ENCODE measurements at regions not wholly inside any gene's neighbourhood (a gene's known extent, or its start where the extent isn't known, plus 50 kb on each side); places are given as distances from the start of the nearest gene placed in this dataset.
A peak's percentile ranks its signal among the peaks of the same experiment; 100 is the strongest.

DNA sequence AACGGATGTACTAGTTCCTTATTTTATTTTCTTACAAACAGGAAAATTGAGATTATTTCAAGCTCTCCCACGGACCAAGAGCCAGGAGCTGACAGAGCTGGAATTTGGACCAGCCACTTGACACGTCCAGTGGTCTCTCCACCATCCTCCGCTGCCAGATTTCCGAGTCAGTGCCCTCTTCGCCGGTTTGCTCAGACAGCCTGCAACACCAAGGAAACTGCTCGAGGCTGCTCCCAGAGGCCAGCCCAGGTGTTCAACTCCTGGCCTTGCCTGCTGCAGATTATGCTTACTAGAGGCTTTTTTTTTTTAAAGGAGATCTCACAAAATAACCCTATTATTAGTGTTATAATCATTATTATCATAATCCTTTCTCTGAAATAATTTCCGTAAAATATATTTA is 779.8 kb downstream of the RNF144A start:
- Histone ChIP-seq H3K9ac (no peak overlapping the region), H4K20me1 (no peaks in the 10 kb centered on the region), H3K4me1 (peaks cover 10 to 27% (median 16%) of the 10 kb centered on the region in 10 experiments), H3K36me3 (no peaks in the 10 kb centered on the region), H3K27me3 (no peaks in the 10 kb centered on the region), H3K4me2 (no peak overlapping the region), H3K4me3 (no peak overlapping the region), H3K9me3 (replicated peaks in 1 of 11) (no peaks in the 10 kb centered on the region), H3K27ac (no peak overlapping the region)
- TF ChIP-seq Cebpa-rat (IDR thresholded peaks at IDR 0.05), result no peak

DNA sequence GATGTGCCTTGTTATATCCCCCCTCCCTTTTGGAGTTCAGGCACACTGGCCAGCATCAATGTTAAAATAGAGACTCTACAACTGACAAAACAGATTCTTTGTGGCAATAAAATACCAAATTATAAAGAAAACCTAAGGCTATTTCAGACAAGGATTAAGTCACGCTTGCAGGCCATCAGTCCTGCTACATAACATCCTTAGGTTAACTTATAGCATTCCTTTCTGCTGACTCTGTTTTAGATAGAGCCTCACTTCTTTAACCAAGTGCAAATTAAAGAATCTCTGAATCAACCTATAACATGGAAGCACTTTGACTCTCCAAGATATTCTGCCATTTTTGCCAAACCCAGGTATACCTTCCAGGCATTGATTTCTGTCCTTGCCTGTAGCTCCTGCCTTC is 784.6 kb downstream of the RNF144A start:
- no peak for TF ChIP-seq Cebpa-rat (IDR thresholded peaks at IDR 0.05)
- Histone ChIP-seq H3K27ac (no peak overlapping the region), H3K36me3 (no peaks in the 10 kb centered on the region), H3K4me2 (no peak overlapping the region), H4K20me1 (no peaks in the 10 kb centered on the region), H3K9me3 (replicated peaks in 1 of 11) (no peaks in the 10 kb centered on the region), H3K4me3 (no peak overlapping the region), H3K4me1 (no peaks in the 10 kb centered on the region; a peak in 1 of 20 replicates), H3K27me3 (no peaks in the 10 kb centered on the region), H3K9ac (no peak overlapping the region)

DNA sequence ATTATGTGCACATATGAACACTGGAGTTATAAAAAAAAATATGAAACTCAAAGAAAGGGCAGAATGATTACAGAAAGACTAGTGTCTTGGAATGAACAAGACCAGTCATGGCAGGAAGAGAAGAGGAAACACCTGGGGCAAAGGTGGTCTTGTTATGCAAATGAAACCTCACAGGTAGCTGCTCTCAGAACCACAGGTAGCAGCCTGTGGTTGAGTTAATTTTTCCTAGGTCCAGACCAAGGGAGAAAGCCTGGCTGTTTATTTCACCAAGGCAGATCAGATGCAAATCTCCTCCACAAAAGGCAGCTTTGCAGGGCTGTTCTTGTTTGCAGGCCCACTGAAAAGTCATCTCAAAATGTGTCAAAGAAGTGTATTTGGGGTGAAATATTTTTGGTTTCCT is 785.8 kb downstream of the RNF144A start:
- H3K27ac ChIP-seq, result no peak overlapping the region
- H3K4me3 ChIP-seq, result no peak overlapping the region
- H4K20me1 ChIP-seq, result no peaks in the 10 kb centered on the region
- no peaks in the 10 kb centered on the region for H3K9me3 ChIP-seq (replicated peaks in 1 of 11)
- H3K4me1 ChIP-seq, result no peaks in the 10 kb centered on the region; a peak in 1 of 20 replicates
- H3K9ac ChIP-seq, result no peak overlapping the region
- TF ChIP-seq Cebpa-rat (IDR thresholded peaks at IDR 0.05), result no peak
- no peaks in the 10 kb centered on the region for H3K27me3 ChIP-seq
- no peaks in the 10 kb centered on the region for H3K36me3 ChIP-seq
- H3K4me2 ChIP-seq, result no peak overlapping the region

DNA sequence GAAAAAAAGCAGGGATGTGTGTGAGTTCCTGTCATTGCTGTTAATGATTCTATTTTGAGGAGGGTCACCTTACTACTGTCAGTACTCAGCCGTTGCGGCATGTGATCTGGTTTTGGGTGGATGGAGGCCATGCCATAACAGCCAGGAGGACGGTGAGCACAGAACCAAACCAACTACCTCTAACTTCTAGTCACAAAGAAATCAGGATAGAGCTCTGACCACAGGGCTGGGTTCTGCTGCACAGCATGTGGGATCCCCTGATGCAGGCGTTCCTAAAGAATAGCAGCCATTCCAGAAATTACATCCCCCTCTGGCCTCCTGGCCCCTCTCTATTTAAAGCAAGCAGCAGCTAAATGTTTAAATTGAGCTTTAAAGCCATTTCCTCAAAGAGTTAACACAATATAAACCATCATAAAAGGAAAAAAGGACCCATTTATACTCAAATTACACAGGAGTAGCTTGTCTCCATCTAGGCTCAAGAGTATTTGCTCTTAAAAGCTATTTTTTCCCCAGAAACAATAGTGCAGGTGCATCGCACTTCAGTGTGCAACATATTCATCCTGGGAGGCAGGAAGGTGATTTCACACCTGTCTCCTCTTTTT is 786.4 kb downstream of the RNF144A start:
- no peaks in the 10 kb centered on the region for H3K36me3 ChIP-seq
- no peak for TF ChIP-seq Cebpa-rat (IDR thresholded peaks at IDR 0.05)
- no peak overlapping the region for H3K4me2 ChIP-seq
- no peak overlapping the region for H3K4me3 ChIP-seq
- no peaks in the 10 kb centered on the region for H3K9me3 ChIP-seq (replicated peaks in 1 of 11)
- H3K27ac ChIP-seq, result no peak overlapping the region
- H3K27me3 ChIP-seq, result no peaks in the 10 kb centered on the region
- H3K9ac ChIP-seq, result no peak overlapping the region
- H3K4me1 ChIP-seq, result no peaks in the 10 kb centered on the region; a peak in 1 of 20 replicates
- no peaks in the 10 kb centered on the region for H4K20me1 ChIP-seq

GRCh38 chr2:7704296-7704865 is 787.2 kb downstream of the RNF144A start:
- Histone ChIP-seq H3K4me3 (no peak overlapping the region), H3K36me3 (no peaks in the 10 kb centered on the region), H3K9me3 (replicated peaks in 1 of 11) (no peaks in the 10 kb centered on the region), H3K27ac (no peak overlapping the region), H3K27me3 (no peaks in the 10 kb centered on the region), H3K4me2 (no peak overlapping the region), H3K9ac (no peak overlapping the region), H4K20me1 (no peaks in the 10 kb centered on the region), H3K4me1 (no peaks in the 10 kb centered on the region; a peak in 1 of 20 replicates)
- TF ChIP-seq Cebpa-rat (IDR thresholded peaks at IDR 0.05), result no peak

GRCh38 chr2:7706791-7707190 is 789.6 kb downstream of the RNF144A start:
- H4K20me1 ChIP-seq, result no peaks in the 10 kb centered on the region
- no peak overlapping the region for H3K4me3 ChIP-seq
- no peak overlapping the region for H3K9ac ChIP-seq
- no peak overlapping the region for H3K4me2 ChIP-seq
- no peak for TF ChIP-seq Cebpa-rat (IDR thresholded peaks at IDR 0.05)
- H3K9me3 ChIP-seq (replicated peaks in 1 of 11), result no peaks in the 10 kb centered on the region
- H3K4me1 ChIP-seq, result no peaks in the 10 kb centered on the region; a peak in 1 of 20 replicates
- H3K36me3 ChIP-seq, result no peaks in the 10 kb centered on the region
- no peak overlapping the region for H3K27ac ChIP-seq
- no peaks in the 10 kb centered on the region for H3K27me3 ChIP-seq

GRCh38 chr2:7707723-7708122 is 790.5 kb downstream of the RNF144A start:
- H3K27ac ChIP-seq, result no peak overlapping the region
- no peaks in the 10 kb centered on the region for H3K9me3 ChIP-seq (replicated peaks in 1 of 11)
- H3K9ac ChIP-seq, result no peak overlapping the region
- H3K4me2 ChIP-seq, result no peak overlapping the region
- TF ChIP-seq Cebpa-rat (IDR thresholded peaks at IDR 0.05), result no peak
- H3K36me3 ChIP-seq, result no peaks in the 10 kb centered on the region
- no peaks in the 10 kb centered on the region for H4K20me1 ChIP-seq
- H3K27me3 ChIP-seq, result no peaks in the 10 kb centered on the region
- no peaks in the 10 kb centered on the region; a peak in 1 of 20 replicates for H3K4me1 ChIP-seq
- no peak overlapping the region for H3K4me3 ChIP-seq

DNA sequence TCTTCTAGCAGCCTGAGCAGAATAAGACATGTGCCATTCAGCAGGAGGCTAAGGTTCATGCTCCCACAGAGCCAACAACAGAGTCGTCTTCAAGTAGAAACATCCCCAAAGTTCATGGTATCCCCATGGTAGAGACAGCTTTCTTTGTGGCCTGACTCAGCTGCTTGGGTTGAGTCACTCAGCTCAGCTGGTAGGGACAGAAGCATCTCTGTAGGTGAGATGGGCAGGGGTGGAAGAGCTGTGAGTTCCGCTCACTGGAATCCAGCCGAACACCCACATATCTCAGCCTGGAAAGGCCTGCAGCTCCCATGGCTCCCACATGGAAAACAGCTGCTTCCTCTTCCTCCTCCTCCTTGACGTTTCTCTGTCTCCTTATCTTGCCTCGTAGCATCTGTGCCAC is 792.7 kb downstream of the RNF144A start:
- Histone ChIP-seq H3K9ac (no peak overlapping the region), H3K27me3 (no peaks in the 10 kb centered on the region), H3K9me3 (replicated peaks in 1 of 11) (no peaks in the 10 kb centered on the region), H3K4me1 (no peaks in the 10 kb centered on the region), H4K20me1 (no peaks in the 10 kb centered on the region), H3K4me3 (no peak overlapping the region), H3K27ac (no peak overlapping the region), H3K36me3 (no peaks in the 10 kb centered on the region), H3K4me2 (no peak overlapping the region)
- no peak for TF ChIP-seq Cebpa-rat (IDR thresholded peaks at IDR 0.05)

DNA sequence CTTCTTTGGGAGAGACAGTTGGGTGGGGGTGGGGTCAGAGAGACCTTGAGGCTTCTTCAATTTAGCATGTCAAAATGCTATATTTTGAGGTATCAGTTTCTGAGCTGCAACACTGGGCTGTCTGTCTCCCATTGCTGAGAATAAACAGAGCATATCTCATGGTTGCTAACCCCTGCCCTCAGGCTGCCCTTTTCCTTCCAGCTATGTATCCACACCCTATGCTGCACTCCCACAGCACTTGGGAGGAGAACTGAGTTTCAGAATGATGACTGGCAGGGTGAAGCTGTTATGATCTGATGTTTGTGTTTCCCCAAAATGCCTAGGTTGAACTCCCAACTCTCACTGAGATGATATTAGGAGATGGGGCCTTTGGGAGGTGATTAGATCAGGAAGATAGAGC is 794.0 kb downstream of the RNF144A start:
- Histone ChIP-seq H3K9ac (no peak overlapping the region), H3K27ac (no peak overlapping the region), H3K4me1 (no peaks in the 10 kb centered on the region), H4K20me1 (no peaks in the 10 kb centered on the region), H3K27me3 (no peaks in the 10 kb centered on the region), H3K9me3 (replicated peaks in 1 of 11) (no peaks in the 10 kb centered on the region), H3K4me2 (no peak overlapping the region), H3K4me3 (no peak overlapping the region), H3K36me3 (no peaks in the 10 kb centered on the region)
- no peak for TF ChIP-seq Cebpa-rat (IDR thresholded peaks at IDR 0.05)

DNA sequence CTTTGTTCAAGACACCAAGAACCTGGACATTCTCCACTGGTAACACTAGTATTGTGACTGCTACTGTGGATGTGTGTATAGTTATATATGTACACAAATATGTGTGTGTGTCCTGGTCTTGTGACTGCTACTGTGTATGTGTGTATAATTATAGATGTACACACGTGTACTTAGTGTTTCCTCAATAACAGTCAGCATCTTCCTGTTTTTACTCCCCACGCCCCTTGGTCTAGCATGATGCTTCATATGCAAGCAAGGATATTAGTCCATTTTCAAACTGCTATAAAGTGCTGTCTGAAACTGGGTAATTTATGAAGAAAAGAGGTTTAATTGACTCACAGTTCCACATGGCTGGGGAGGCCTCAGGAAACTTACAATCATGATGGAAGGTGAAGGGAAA is 802.7 kb downstream of the RNF144A start:
- H3K9ac ChIP-seq, result no peak overlapping the region
- no peaks in the 10 kb centered on the region for H3K9me3 ChIP-seq (replicated peaks in 1 of 11)
- peak overlapping the region in 1 of 11 experiments; percentile 36; a peak in 3 of 22 replicates for H3K4me2 ChIP-seq
- H3K27me3 ChIP-seq, result no peaks in the 10 kb centered on the region
- no peak overlapping the region for H3K4me3 ChIP-seq
- peaks cover 0 to 8% (median 0%) of the 10 kb centered on the region in 10 experiments; a peak in 2 of 20 replicates for H3K4me1 ChIP-seq
- H3K36me3 ChIP-seq, result no peaks in the 10 kb centered on the region
- no peak for TF ChIP-seq Cebpa-rat (IDR thresholded peaks at IDR 0.05)
- H4K20me1 ChIP-seq, result no peaks in the 10 kb centered on the region
- no peak overlapping the region; a peak in 1 of 22 replicates for H3K27ac ChIP-seq

Measured in BLaER1 treated with 17β-estradiol and CSF1 and Interleukin-3, amounts not matched to agents 10 nM and 100 nM (cell line).